OCI-LY1 (cell line): ENCODE measurements at regions not wholly inside any gene's neighbourhood (a gene's known extent, or its start where the extent isn't known, plus 50 kb on each side); places are given as distances from the start of the nearest gene placed in this dataset.

Source experiments
- H2AFZ ChIP-seq: fragments of 200-600 bp; sonication (generic), shearing (Covaris generic); 2 replicates; pipeline ENCODE4 v1.6.0; 2014; ENCODE audit warnings: antibody characterized with exemption, mild to moderate bottlenecking, low read length
- H3F3A ChIP-seq: fragments of 200-600 bp; sonication (generic), shearing (Covaris generic); 2 replicates; pipeline ENCODE4 v1.6.0; 2014; ENCODE audit warnings: mild to moderate bottlenecking, antibody characterized with exemption, low read length, moderate library complexity; ENCODE audit not compliant: insufficient read depth
- H3K27ac ChIP-seq: fragments of 200-600 bp; sonication (generic); 2 replicates; pipeline ENCODE4 v1.5.1; 2014; ENCODE audit warnings: low read length, mixed run types, mild to moderate bottlenecking, low read depth; ENCODE audit not compliant: poor library complexity, severe bottlenecking
- H3K27me3 ChIP-seq: fragments of 200-600 bp; sonication (generic); 2 replicates; pipeline ENCODE4 v1.6.0; 2014; ENCODE audit warnings: antibody characterized with exemption, mild to moderate bottlenecking, low read length, moderate library complexity; ENCODE audit not compliant: insufficient read depth
- H3K36me3 ChIP-seq: fragments of 200-600 bp; sonication (generic); 2 replicates; pipeline ENCODE4 v1.6.1; 2014; ENCODE audit warnings: mild to moderate bottlenecking, antibody characterized with exemption, low read length, moderate library complexity, mixed read lengths; ENCODE audit not compliant: insufficient read depth
- H3K4me1 ChIP-seq: fragments of 200-600 bp; sonication (generic); 2 replicates; pipeline ENCODE4 v1.5.1; 2014; ENCODE audit warnings: mild to moderate bottlenecking, low read length, moderate library complexity; ENCODE audit not compliant: insufficient read depth, severe bottlenecking
- H3K4me2 ChIP-seq: fragments of 200-600 bp; sonication (generic), shearing (Covaris generic); 2 replicates; pipeline ENCODE4 v1.6.1; 2014; ENCODE audit warnings: low read length
- H3K4me3 ChIP-seq: fragments of 200-600 bp; sonication (generic); 2 replicates; pipeline ENCODE4 v1.5.1; 2014; ENCODE audit warnings: low read length, low read depth, mild to moderate bottlenecking, mixed read lengths; ENCODE audit not compliant: poor library complexity, severe bottlenecking
- H3K79me2 ChIP-seq: fragments of 200-600 bp; shearing (Covaris generic); 2 replicates; pipeline ENCODE4 v1.6.1; 2016; ENCODE audit warnings: mixed run types, low read length, mixed read lengths; ENCODE audit not compliant: insufficient read depth
- H3K9ac ChIP-seq: fragments of 200-600 bp; sonication (generic), shearing (Covaris generic); 2 replicates; pipeline ENCODE4 v1.6.1; 2014; ENCODE audit warnings: mild to moderate bottlenecking, low read length, mixed read lengths
- H3K9me2 ChIP-seq: fragments of 200-600 bp; sonication (generic), shearing (Covaris generic); 2 replicates; pipeline ENCODE4 v1.6.1; 2014; ENCODE audit warnings: low read depth, mild to moderate bottlenecking, low read length, mixed read lengths
- H3K9me3 ChIP-seq: fragments of 200-600 bp; shearing (Covaris generic); 2 replicates; pipeline ENCODE4 v1.6.1; 2014; ENCODE audit warnings: low read length, mixed read lengths
- H4K20me1 ChIP-seq: fragments of 200-600 bp; sonication (generic), shearing (Covaris generic); 2 replicates; pipeline ENCODE4 v1.6.0; 2016; ENCODE audit warnings: mild to moderate bottlenecking, low read length; ENCODE audit not compliant: insufficient read depth
- CTCF ChIP-seq: fragments of 200-600 bp; sonication (generic), shearing (Covaris generic); IDR thresholded peaks from 2 replicates; pipeline ENCODE4 v1.5.1; 2017; ENCODE audit warnings: mild to moderate bottlenecking, antibody characterized with exemption, low read length, moderate library complexity, mixed read lengths
- EZH2 ChIP-seq: fragments of 200-600 bp; sonication (generic), shearing (Covaris generic); IDR thresholded peaks from 2 replicates; pipeline ENCODE4 v1.8.0; 2017; ENCODE audit warnings: borderline replicate concordance, mixed run types, mild to moderate bottlenecking, antibody characterized with exemption, low read length, moderate library complexity, mixed read lengths

GRCh38 chr4:8710946-8711345, 118.4 kb downstream of the CPZ start:
- no peaks in the 10 kb centered on the region for H4K20me1 ChIP-seq
- no peak overlapping the region for H3K4me3 ChIP-seq
- H3K9me3 ChIP-seq = no peaks in the 10 kb centered on the region
- H3K27me3 ChIP-seq = no peaks in the 10 kb centered on the region
- no peak overlapping the region for H2AFZ ChIP-seq
- no peaks in the 10 kb centered on the region for H3K79me2 ChIP-seq
- H3K9ac ChIP-seq = no peak overlapping the region
- H3K27ac ChIP-seq = no peak overlapping the region
- H3K4me1 ChIP-seq = no peaks in the 10 kb centered on the region
- no peak overlapping the region for H3K4me2 ChIP-seq
- TF ChIP-seq EZH2 = no peak
- H3F3A ChIP-seq = no peaks in the 10 kb centered on the region
- H3K36me3 ChIP-seq = no peaks in the 10 kb centered on the region
- no peaks in the 10 kb centered on the region for H3K9me2 ChIP-seq

- no peak overlapping the region for H3K9ac ChIP-seq
- no peaks in the 10 kb centered on the region for H4K20me1 ChIP-seq
- no peak for TF ChIP-seq EZH2
- TF ChIP-seq CTCF = no peak
- H3K36me3 ChIP-seq = no peaks in the 10 kb centered on the region
- no peaks in the 10 kb centered on the region for H3K9me2 ChIP-seq
- no peak overlapping the region for H3K4me3 ChIP-seq
- H3K4me2 ChIP-seq = no peak overlapping the region
- no peaks in the 10 kb centered on the region for H3K4me1 ChIP-seq
- no peak overlapping the region for H2AFZ ChIP-seq
- no peaks in the 10 kb centered on the region for H3K9me3 ChIP-seq
- no peaks in the 10 kb centered on the region for H3K27me3 ChIP-seq
- no peaks in the 10 kb centered on the region for H3F3A ChIP-seq
- H3K27ac ChIP-seq = no peak overlapping the region
- H3K79me2 ChIP-seq = no peaks in the 10 kb centered on the region
These were observed 117.9 kb downstream of the CPZ start for GRCh38 chr4:8710416-8710815.

GRCh38 chr4:8709729-8710360, 117.3 kb downstream of the CPZ start:
- H3K9me3 ChIP-seq = no peaks in the 10 kb centered on the region
- no peak overlapping the region for H3K4me2 ChIP-seq
- no peak overlapping the region for H3K9ac ChIP-seq
- no peaks in the 10 kb centered on the region for H3K4me1 ChIP-seq
- no peaks in the 10 kb centered on the region for H3K27me3 ChIP-seq
- no peaks in the 10 kb centered on the region for H3K36me3 ChIP-seq
- TF ChIP-seq CTCF (no peak), EZH2 (no peak)
- H2AFZ ChIP-seq = no peak overlapping the region
- no peak overlapping the region for H3K4me3 ChIP-seq
- H3K79me2 ChIP-seq = no peaks in the 10 kb centered on the region
- no peaks in the 10 kb centered on the region for H4K20me1 ChIP-seq
- no peak overlapping the region for H3K27ac ChIP-seq
- no peaks in the 10 kb centered on the region for H3K9me2 ChIP-seq
- no peaks in the 10 kb centered on the region for H3F3A ChIP-seq
